Caco-2 (cell line): ENCODE measurements at regions not wholly inside any gene's neighbourhood (a gene's known extent, or its start where the extent isn't known, plus 50 kb on each side); places are given as distances from the start of the nearest gene placed in this dataset.

ENCODE experiments used
- BruUV-seq: library from RNA; stranded (reverse); fragments of 400-500 nt; replicated peaks from 2 replicates; lab custom pipeline; 2021; lab: Mats Ljungman, UMichigan
- CTCF ChIA-PET: fragments of 300-600 bp; sonication (Branson Sonifier 250); formaldehyde crosslinking; loops from one replicate; lab custom pipeline; 2022; ENCODE audit warnings: antibody characterized with exemption; lab: Charles Lee
- POLR2A ChIA-PET: fragments of 300-600 bp; sonication (Branson Sonifier 250); formaldehyde crosslinking; loops from one replicate; lab custom pipeline; 2022; ENCODE audit warnings: antibody characterized with exemption; lab: Charles Lee
- DNase-seq, 2 experiments: peaks; one replicate each; pipeline versions ENCODE4 v3.0.0 to v3.0.0-alpha.2; 2020 to 2022
- H3K27me3 ChIP-seq: replicated peaks from 2 replicates; pipeline ENCODE4 v1.6.0; 2011; ENCODE audit warnings: low read length; ENCODE audit not compliant: control insufficient read depth, insufficient read depth
- H3K36me3 ChIP-seq: 2 replicates; pipeline ENCODE4 v1.5.1; 2011; ENCODE audit warnings: low read length; ENCODE audit not compliant: control insufficient read depth, insufficient read depth
- H3K4me1 ChIP-seq: fragments of 250-450 bp; sonication (Bioruptor Pico); 2 replicates; pipeline ENCODE4 v1.5.1; 2020; ENCODE audit warnings: mild to moderate bottlenecking
- H3K4me3 ChIP-seq: 2 replicates; pipeline ENCODE4 v1.5.1; 2011; ENCODE audit warnings: low read depth, mild to moderate bottlenecking, control low read depth, low read length
- H3K9me3 ChIP-seq: fragments of 250-450 bp; sonication (Bioruptor Pico); 2 replicates; pipeline ENCODE4 v1.5.1; 2020; ENCODE audit warnings: mild to moderate bottlenecking, moderate library complexity
- H3K27ac Mint-ChIP-seq: one replicate; pipeline ENCODE4 v1.8.0; 2022; ENCODE audit warnings: mixed read lengths; ENCODE audit not compliant: unreplicated experiment
- H3K27me3 Mint-ChIP-seq: one replicate; pipeline ENCODE4 v1.8.0; 2022; ENCODE audit warnings: mixed read lengths; ENCODE audit not compliant: insufficient read depth, unreplicated experiment
- H3K36me3 Mint-ChIP-seq: one replicate; pipeline ENCODE4 v1.8.0; 2022; ENCODE audit warnings: mild to moderate bottlenecking, mixed read lengths; ENCODE audit not compliant: insufficient read depth, unreplicated experiment
- H3K4me1 Mint-ChIP-seq: one replicate; pipeline ENCODE4 v1.8.0; 2022; ENCODE audit warnings: low read depth, mixed read lengths; ENCODE audit not compliant: unreplicated experiment
- H3K4me3 Mint-ChIP-seq: one replicate; pipeline ENCODE4 v1.8.0; 2022; ENCODE audit warnings: mild to moderate bottlenecking, moderate library complexity, mixed read lengths; ENCODE audit not compliant: unreplicated experiment
- H3K9me3 Mint-ChIP-seq: one replicate; pipeline ENCODE4 v1.8.0; 2022; ENCODE audit warnings: mixed read lengths; ENCODE audit not compliant: unreplicated experiment
- intact Hi-C: fragments of 100-400 bp; cut with micrococcal nuclease; formaldehyde crosslinking; loops from one replicate; pipeline ENCODE4 v1.10.0; 2022; ENCODE audit not compliant: unreplicated experiment
- TF ChIP-seq, protein P1 (sequence below), 2 experiments: fragments of 200-600 bp in 1 of 2; IDR thresholded peaks; 1 replicate in 1 of 2; 2 replicates in 1 of 2; pipeline versions ENCODE4 v1.5.1 to v1.8.0; 2011 to 2022; ENCODE audit warnings: antibody characterized with exemption in 1 of 2, control low read depth in 1 of 2, inconsistent platforms in 1 of 2, low read depth in 1 of 2, low read length in 1 of 2, mild to moderate bottlenecking in 1 of 2, moderate library complexity in 1 of 2; ENCODE audit not compliant: insufficient read depth in 1 of 2, severe bottlenecking in 1 of 2, unreplicated experiment in 1 of 2

DNA sequence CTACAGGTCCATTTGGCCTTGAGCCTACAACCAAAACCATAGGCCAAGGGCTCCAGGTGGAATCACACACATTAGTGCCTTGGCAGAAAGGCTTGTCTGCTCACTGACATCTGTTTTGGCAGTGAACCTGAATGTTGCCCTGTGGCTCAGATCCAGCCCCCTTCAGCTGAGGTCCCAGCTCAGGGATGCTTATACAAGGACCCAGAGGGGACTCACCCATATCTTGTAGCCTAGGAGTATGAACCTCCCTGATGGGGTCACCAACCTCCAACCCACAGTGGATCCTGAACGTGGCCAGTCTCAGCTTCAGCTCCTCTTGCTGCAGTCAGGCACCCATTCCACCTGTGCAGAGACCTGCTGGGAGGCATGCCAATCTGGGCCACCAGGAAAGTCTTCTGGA, 50.8 kb upstream of the HMX1 start:
- BruUV-seq, result no TSS peak
- no peaks in the 10 kb centered on the region for H3K9me3 ChIP-seq
- no peaks in the 10 kb centered on the region for H3K9me3 Mint-ChIP-seq
- no peak overlapping the region for H3K4me3 ChIP-seq
- H3K36me3 Mint-ChIP-seq, result no peaks in the 10 kb centered on the region
- DNase-seq, result no peak
- H3K4me1 ChIP-seq, result no peaks in the 10 kb centered on the region
- peaks cover 8% of the 10 kb centered on the region for H3K27me3 Mint-ChIP-seq
- H3K4me3 Mint-ChIP-seq, result no peak overlapping the region
- POLR2A ChIA-PET, result no interaction called here
- CTCF ChIA-PET, result no interaction called here
- H3K27me3 ChIP-seq, result no peaks in the 10 kb centered on the region
- H3K27ac Mint-ChIP-seq, result no peak overlapping the region
- intact Hi-C loops, result no loop called here
- no peaks in the 10 kb centered on the region for H3K4me1 Mint-ChIP-seq
- H3K36me3 ChIP-seq, result no peaks in the 10 kb centered on the region
- TF ChIP-seq, protein P1, sequence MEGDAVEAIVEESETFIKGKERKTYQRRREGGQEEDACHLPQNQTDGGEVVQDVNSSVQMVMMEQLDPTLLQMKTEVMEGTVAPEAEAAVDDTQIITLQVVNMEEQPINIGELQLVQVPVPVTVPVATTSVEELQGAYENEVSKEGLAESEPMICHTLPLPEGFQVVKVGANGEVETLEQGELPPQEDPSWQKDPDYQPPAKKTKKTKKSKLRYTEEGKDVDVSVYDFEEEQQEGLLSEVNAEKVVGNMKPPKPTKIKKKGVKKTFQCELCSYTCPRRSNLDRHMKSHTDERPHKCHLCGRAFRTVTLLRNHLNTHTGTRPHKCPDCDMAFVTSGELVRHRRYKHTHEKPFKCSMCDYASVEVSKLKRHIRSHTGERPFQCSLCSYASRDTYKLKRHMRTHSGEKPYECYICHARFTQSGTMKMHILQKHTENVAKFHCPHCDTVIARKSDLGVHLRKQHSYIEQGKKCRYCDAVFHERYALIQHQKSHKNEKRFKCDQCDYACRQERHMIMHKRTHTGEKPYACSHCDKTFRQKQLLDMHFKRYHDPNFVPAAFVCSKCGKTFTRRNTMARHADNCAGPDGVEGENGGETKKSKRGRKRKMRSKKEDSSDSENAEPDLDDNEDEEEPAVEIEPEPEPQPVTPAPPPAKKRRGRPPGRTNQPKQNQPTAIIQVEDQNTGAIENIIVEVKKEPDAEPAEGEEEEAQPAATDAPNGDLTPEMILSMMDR (IDR thresholded peaks at IDR 0.05; ENCODE audit: insufficient read depth in 1 of 2, low read depth in 1 of 2, low read length in 1 of 2, severe bottlenecking in 1 of 2, unreplicated experiment in 1 of 2), result no peak

DNA sequence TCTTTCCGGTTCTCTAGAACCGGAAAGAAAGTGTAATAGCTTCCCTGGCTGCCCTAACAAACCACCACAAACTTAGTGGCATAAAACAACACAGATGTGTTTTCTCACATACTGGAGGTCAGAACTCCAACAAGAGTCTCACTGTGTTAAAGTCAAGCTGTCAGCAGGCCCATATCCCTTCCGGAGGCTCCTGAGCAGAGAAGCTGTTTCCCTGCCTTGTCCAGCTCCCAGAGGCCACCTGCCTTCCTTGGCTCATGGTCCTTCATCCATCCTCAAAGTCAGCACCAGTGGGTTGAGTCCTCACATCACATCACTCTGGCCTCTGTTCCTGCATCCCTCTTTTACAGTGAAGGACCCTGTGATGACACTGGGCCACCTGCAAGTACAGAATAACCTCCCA, 49.8 kb upstream of the HMX1 start:
- Mint-ChIP-seq H3K4me3 (no peak overlapping the region), H3K9me3 (no peaks in the 10 kb centered on the region), H3K27ac (no peak overlapping the region), H3K36me3 (no peaks in the 10 kb centered on the region), H3K4me1 (no peaks in the 10 kb centered on the region), H3K27me3 (peaks cover 8% of the 10 kb centered on the region)
- POLR2A ChIA-PET, result no interaction called here
- no TSS peak for BruUV-seq
- no peak for DNase-seq
- CTCF ChIA-PET, result interaction anchor here (0.6 kb wide), 1 partner anchor 18 kb away, joined by 3 read pairs; no protein-coding TSS in a partner anchor
- H3K9me3 ChIP-seq, result no peaks in the 10 kb centered on the region
- no peaks in the 10 kb centered on the region for H3K27me3 ChIP-seq
- no peak overlapping the region for H3K4me3 ChIP-seq
- TF ChIP-seq, protein P1 (IDR thresholded peaks at IDR 0.05; ENCODE audit: insufficient read depth in 1 of 2, low read depth in 1 of 2, low read length in 1 of 2, severe bottlenecking in 1 of 2, unreplicated experiment in 1 of 2), result no peak
- no peaks in the 10 kb centered on the region for H3K4me1 ChIP-seq
- H3K36me3 ChIP-seq, result no peaks in the 10 kb centered on the region
- intact Hi-C loops, result no loop called here
